GM06990 (cell line): ENCODE measurements at regions not wholly inside any gene's neighbourhood (a gene's known extent, or its start where the extent isn't known, plus 50 kb on each side); places are given as distances from the start of the nearest gene placed in this dataset.

Experiments
- DNase-seq: peaks from one replicate; pipeline ENCODE4 v3.0.0-alpha.2; 2011; ENCODE audit not compliant: insufficient read length; ENCODE audit errors: extremely low read depth
- H3K27me3 ChIP-seq: replicated peaks from 2 replicates; pipeline ENCODE4 v1.6.0; 2011; ENCODE audit warnings: low read length; ENCODE audit not compliant: control insufficient read depth, insufficient read depth
- H3K36me3 ChIP-seq: 2 replicates; pipeline ENCODE4 v1.5.1; 2011; ENCODE audit warnings: low read length; ENCODE audit not compliant: control insufficient read depth, insufficient read depth
- H3K4me3 ChIP-seq: replicated peaks from 2 replicates; pipeline ENCODE4 v1.5.1; 2011; ENCODE audit warnings: low read depth, mild to moderate bottlenecking, control low read depth, low read length
- TF ChIP-seq, protein P1 (sequence below): IDR thresholded peaks from 2 replicates; pipeline ENCODE4 v1.5.1; 2011; ENCODE audit warnings: low read length, control low read depth, mild to moderate bottlenecking, inconsistent platforms; ENCODE audit not compliant: insufficient read depth, poor library complexity, severe bottlenecking

DNA sequence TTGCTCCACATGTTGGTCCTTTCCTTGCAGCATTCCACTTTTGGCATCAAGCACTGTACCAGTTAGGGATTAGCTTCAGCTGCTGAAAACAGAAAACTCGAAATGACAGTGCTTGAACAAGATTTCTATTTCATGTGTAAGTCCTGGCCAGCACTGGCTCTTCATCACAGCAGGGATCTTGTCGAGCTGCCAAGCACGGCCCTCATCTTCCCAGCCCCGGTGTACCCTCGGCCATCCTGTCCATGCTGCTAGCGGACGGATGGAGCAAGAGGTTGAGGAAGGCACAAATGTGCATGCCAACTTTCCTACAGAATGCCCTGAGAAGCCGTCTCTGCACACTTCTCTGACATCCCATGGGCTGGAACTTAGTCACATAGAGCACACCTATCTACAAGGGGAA, 130.6 kb downstream of the TENT4A start:
- DNase-seq, result no peak
- Histone ChIP-seq H3K36me3 (no peaks in the 10 kb centered on the region), H3K4me3 (no peak overlapping the region), H3K27me3 (peaks cover 2% of the 10 kb centered on the region; the same call in 1 of the 2 replicates)
- TF ChIP-seq, protein P1, sequence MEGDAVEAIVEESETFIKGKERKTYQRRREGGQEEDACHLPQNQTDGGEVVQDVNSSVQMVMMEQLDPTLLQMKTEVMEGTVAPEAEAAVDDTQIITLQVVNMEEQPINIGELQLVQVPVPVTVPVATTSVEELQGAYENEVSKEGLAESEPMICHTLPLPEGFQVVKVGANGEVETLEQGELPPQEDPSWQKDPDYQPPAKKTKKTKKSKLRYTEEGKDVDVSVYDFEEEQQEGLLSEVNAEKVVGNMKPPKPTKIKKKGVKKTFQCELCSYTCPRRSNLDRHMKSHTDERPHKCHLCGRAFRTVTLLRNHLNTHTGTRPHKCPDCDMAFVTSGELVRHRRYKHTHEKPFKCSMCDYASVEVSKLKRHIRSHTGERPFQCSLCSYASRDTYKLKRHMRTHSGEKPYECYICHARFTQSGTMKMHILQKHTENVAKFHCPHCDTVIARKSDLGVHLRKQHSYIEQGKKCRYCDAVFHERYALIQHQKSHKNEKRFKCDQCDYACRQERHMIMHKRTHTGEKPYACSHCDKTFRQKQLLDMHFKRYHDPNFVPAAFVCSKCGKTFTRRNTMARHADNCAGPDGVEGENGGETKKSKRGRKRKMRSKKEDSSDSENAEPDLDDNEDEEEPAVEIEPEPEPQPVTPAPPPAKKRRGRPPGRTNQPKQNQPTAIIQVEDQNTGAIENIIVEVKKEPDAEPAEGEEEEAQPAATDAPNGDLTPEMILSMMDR, result no peak

GRCh38 chr5:6845856-6846255, 132.6 kb downstream of the TENT4A start:
- DNase-seq, result no peak
- Histone ChIP-seq H3K36me3 (no peaks in the 10 kb centered on the region), H3K27me3 (peaks cover 2% of the 10 kb centered on the region; the same call in 1 of the 2 replicates), H3K4me3 (no peak overlapping the region)
- TF ChIP-seq, protein P1, result no peak

DNA sequence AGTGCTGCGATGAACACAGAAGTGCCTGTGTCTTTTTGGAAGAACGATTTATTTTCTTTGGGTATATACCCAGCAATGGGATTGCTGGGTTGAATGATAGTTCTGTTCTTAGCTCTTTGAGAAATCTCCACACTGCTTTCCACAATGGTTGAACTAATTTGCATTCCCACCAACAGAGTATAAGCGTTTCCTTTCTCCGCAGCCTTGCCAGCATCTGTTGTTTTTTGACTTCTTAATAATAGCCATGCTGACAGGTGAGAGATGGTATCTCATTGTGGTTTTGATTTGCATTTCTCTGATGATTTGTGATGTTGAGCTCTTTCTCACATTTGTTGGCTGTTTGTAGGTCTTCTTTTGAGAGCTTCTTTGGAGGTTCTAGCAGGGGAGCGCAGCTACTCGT, 134.6 kb downstream of the TENT4A start:
- Histone ChIP-seq H3K27me3 (peaks cover 2% of the 10 kb centered on the region; the same call in 1 of the 2 replicates), H3K4me3 (no peak overlapping the region), H3K36me3 (no peaks in the 10 kb centered on the region)
- DNase-seq, result no peak
- TF ChIP-seq, protein P1, result no peak

DNA sequence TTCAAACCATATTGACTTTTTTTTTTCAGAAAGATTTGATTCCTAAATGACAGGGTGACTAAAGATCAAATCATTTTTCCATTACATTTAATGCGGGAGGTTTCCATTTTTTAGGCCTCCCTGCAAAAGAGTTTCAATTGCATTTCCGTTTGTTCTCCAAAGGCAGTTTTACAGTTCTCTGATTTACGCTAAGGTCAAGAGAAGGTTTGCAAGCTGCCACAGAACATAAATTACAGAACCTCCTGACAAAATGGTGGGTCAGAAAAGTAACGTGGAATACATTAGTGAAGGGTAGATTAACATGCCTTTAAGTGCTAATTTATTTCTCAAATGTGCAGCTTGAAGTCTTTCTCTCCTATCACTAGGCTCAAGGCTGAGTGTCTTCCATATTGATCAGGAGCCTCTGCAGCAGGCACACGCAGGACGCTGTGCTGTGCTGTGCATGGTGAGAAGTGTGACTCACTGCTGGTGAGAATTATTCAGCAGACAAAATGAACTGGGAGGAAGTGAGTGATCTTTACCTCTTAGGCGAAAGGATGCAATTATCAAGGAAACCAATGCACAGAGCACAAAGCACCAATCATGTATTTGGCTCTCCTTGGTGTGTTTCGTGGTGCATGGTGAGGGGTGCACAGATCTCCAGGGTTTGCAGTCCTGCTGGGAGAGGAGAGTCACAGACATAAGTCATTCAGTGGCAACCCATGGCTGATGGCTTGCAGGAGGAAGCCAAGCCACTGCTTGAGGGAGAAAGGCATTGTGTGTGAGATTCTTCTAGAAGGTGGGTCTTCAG, 136.3 kb downstream of the TENT4A start:
- TF ChIP-seq, protein P1, result no peak
- H3K36me3 ChIP-seq, result no peaks in the 10 kb centered on the region
- no peaks in the 10 kb centered on the region for H3K27me3 ChIP-seq
- H3K4me3 ChIP-seq, result no peak overlapping the region
- no peak for DNase-seq

GRCh38 chr5:6850106-6850432, 136.8 kb downstream of the TENT4A start:
- TF ChIP-seq, protein P1, result no peak
- DNase-seq, result no peak
- Histone ChIP-seq H3K36me3 (no peaks in the 10 kb centered on the region), H3K27me3 (no peaks in the 10 kb centered on the region), H3K4me3 (no peak overlapping the region)
